Epithelial cell of esophagus (primary cell): ENCODE measurements at regions not wholly inside any gene's neighbourhood (a gene's known extent, or its start where the extent isn't known, plus 50 kb on each side); places are given as distances from the start of the nearest gene placed in this dataset.
"Not testable (repeated sequence)": the region's sequence is repeated elsewhere in the genome, so short reads cannot be mapped to it uniquely, and the experiment has no call there.

ENCODE experiments used
- DNase-seq: peaks from one replicate; pipeline ENCODE4 v3.0.0; 2010; ENCODE audit warnings: low read depth
- H3K4me3 ChIP-seq: 2 replicates; pipeline ENCODE4 v1.5.1; 2011; ENCODE audit warnings: mild to moderate bottlenecking, low read length, control low read depth
- CTCF ChIP-seq: IDR thresholded peaks from 2 replicates; pipeline ENCODE4 v1.5.1; 2011; ENCODE audit warnings: low read depth, mild to moderate bottlenecking, low read length, control low read depth, inconsistent platforms; ENCODE audit not compliant: insufficient read depth; ENCODE audit errors: missing control alignments

GRCh38 chr9:115690786-115691496, 462.6 kb upstream of the PAPPA start:
- no peak for TF ChIP-seq CTCF
- H3K4me3 ChIP-seq = no peak overlapping the region
- peak; percentile 97 for DNase-seq

- peak; percentile 83 for DNase-seq
- no peak for TF ChIP-seq CTCF
- no peak overlapping the region for H3K4me3 ChIP-seq
Measured at GRCh38 chr9:115691693-115692092, 461.9 kb upstream of the PAPPA start.

- not testable (repeated sequence) for DNase-seq, H3K4me3 ChIP-seq
Measured at GRCh38 chr9:115692868-115693267, 460.7 kb upstream of the PAPPA start.

- TF ChIP-seq CTCF = peak; percentile 46
- DNase-seq = peak; percentile 75
- H3K4me3 ChIP-seq = no peak overlapping the region
Measured at GRCh38 chr9:115694014-115694413, 459.6 kb upstream of the PAPPA start.

GRCh38 chr9:115694991-115695390, 458.6 kb upstream of the PAPPA start:
- no peak for TF ChIP-seq CTCF
- peak; percentile 12 for DNase-seq
- no peak overlapping the region for H3K4me3 ChIP-seq

- DNase-seq = no peak
- H3K4me3 ChIP-seq = no peak overlapping the region
- TF ChIP-seq CTCF = no peak
Measured at GRCh38 chr9:115712981-115713380, 440.6 kb upstream of the PAPPA start.

- no peak overlapping the region for H3K4me3 ChIP-seq
- no peak for TF ChIP-seq CTCF
- DNase-seq = no peak
Measured at GRCh38 chr9:115715666-115716065, 437.9 kb upstream of the PAPPA start.
